NCI-H1436 (cell line): ENCODE measurements at regions not wholly inside any gene's neighbourhood (a gene's known extent, or its start where the extent isn't known, plus 50 kb on each side); places are given as distances from the start of the nearest gene placed in this dataset.
"Not testable (repeated sequence)": the region's sequence is repeated elsewhere in the genome, so short reads cannot be mapped to it uniquely, and the experiment has no call there.

Experiments
- DNase-seq: peaks from one replicate; lab custom pipeline; 2025; lab: John Stamatoyannopoulos, UW

DNA sequence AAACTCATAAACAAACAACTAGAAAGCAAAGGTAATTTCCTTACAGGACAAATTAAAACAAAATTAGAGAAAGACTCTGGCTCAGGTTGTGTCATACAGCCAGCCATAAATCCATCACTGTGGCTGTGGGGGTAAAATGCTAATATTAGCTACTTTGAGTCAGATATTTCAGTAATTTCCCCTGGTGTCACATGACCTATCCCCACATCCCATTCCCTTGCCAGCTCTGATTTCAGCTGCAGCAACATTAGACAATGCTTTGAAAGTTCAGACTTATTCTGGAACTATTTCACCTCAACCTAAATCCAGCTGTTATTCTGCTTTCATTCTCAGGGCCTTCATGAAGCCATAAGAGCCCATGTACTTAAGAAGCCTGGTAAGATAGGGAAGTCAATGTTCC lies 55.3 kb downstream of the RPL10L start:
- no peak for DNase-seq

DNA sequence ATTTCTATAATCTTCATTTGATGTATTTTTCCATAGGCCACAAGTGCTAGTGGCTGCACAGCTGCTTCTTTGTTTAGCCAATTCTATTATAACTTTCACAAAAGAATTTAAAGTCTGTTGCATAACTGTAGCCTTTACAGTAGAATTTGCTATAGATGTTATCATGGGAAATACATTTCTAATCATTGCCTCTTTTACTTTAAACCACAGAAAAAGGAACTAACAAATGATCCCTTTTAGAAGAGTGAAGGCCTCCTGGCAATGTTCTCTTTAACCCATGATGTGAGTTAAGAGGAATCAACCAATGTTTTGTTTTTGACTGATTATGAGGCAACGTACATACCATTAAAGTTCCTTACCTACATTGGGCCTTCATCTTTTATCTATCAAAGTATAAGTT lies 68.8 kb downstream of the RPL10L start:
- no peak for DNase-seq

DNA sequence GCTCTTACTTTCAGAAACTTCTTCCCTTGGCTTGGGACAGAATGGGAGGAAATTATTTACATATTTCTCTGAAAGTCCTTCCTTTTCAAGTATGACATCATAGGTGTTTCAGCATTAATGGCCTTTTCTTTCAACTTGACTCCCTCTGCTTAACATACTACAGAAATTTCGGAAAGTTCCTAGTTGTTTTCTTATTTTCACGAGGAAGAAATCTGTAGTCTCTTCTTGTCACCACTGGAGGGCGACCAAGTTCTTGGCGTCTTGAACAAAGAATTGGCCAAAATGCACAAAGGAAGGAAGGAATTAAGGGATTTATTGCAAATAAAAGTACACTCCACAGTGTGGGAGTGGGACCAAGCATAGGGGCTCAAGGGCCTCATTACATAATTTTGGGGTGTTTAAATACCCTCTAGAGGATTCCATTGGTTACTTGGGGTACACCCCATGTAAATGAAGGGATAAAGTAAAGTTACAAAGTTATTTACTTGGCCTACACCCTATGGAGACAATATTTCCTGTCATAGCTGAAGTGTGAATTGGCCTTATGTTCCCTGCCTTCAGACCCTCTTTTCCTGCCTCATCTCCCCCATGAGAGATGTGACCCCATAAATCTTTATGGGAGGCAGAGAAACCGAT lies 70.4 kb downstream of the RPL10L start:
- peak; percentile 13 for DNase-seq

DNA sequence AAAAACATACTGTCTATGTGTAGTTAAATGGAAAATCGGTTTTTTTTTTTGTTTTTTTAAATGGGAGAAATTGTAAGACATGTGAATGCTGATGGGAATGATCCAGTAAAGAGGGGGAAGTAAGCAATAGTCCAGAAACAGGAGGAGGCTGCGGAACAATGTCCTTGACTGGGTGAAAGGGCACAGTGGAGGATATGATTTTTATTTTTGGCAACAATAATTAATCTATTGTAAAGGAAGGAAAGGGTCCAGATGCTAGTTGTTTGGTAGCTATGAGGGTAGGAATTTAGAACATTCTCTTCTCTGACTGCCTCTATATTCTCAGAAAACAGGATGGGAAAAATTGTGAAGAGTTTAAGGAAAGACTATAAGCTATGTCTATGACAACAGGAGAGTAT lies 76.6 kb downstream of the RPL10L start:
- no peak for DNase-seq

DNA sequence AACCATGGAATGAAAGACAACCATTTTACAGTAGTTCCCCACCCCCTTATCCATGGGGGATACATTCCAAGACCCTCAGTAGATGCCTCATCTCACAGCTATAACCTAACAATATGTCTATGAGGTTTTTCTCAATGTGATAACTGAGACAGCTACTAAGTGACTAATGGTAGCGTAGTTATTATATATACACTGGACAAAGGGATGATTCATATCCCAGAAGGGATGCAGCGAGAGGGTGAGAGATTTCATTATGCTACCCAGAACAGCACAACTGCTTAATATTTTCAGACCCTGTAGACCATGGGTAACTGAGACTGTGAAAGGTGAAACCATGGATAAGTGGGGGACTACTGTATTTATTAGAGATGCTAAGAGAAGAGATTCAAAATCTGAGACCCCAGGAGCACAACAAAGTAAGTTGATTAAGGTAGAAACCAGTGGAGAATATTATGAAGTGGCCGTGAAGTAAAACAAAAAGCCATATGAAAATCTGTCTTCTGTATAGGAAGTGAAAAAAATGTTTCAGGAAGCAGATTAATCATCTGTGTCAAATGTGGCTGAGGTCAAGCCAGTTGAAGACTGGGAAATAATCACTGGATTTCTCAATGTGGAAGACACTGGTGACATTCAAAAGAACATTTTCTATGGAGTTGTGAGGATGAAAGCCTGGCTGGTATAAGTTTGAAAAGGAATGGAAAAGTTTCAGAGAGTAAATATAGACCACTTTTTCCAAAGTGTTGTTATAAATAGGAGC lies 77.2 kb downstream of the RPL10L start:
- DNase-seq: no peak

DNA sequence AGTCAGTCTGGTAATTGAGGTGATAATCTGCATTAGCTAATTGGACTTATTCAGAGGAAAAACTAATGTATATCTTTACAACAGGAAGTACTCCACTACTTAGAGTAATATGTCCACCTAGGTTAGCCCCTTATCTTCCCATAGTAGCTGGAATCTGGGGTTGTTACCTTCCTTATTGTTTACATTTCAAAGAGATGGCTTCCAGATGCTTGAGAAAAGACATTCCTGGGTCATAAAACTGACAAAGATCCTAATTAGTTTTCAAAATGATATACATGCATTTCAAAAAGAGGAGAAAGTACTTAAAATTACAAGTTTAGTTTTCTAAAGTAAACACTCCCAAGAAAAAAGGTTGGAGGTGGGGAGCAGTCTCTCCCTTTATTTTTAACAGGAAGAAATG lies 78.1 kb downstream of the RPL10L start:
- no peak for DNase-seq

DNA sequence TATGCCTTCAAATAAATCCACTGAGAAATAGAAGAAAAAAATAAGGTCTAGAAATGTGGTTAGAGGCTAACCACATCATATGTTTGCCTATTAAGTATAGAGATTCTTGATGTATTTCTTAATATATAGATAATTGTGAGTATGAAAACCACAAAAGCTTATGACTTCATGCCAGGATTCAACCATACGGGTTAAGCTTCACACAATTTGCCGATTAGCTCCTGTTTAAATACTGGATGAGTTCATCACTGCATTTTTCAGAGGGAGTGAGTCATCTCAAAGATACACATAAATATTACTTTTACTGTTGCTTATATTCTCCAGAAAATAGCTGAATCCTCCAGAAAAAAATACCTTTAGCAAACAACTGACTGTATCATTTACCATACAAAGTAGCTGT lies 79.6 kb downstream of the RPL10L start:
- no peak for DNase-seq

DNA sequence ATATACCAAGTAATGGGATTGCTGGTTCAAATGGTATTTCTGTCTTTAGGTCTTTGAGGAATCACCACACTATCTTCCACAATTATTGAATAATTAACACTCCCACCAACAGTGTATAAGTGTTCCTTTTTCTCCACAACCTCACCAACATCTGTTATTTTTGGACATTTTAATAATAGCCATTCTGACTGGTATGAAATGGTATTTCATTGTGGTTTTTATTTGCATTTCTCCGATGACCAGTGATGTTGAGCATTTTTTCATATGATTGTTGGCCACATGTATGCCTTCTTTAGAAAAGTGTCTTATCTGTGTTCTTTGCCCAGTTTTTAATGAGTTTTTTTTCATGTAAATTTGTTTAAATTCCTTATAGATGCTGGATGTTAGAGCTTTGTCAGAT lies 83.4 kb downstream of the RPL10L start:
- DNase-seq: not testable (repeated sequence)

DNA sequence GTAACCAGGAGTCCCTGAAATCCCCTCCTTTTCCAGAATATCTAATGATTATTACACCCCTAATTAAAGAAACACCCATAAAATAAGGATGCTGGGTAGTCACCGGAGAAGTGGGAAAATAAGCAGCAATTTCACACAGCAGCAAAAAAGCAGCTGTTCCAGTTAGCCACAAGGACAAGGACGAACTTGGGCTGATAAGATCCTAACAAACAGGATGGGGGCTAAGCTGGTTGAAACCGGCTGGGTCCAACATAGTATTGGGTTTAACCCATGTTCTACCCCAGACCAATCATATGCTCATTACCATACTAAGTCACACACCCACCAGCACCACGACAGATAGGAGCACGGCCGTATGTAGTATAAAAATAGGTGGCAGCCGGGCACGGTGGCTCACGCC lies 100.7 kb downstream of the RPL10L start:
- no peak for DNase-seq

DNA sequence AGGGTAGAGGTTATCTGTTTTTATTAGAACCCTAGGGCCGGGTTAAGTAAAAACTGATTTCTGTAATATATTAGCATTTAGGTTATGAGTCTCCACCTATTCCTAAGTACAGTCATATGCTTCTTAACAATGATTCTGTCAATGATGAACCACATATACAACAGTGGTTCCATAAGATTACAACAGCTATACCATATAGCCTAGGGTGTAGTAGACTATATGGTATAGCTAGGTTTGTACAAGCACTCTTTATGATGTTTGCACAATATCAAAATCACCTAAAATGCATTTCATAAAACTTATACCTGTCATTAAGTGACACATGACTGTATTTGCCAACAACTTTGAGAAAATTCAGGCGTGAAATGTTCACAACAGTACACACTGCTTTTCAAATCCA lies 110.6 kb downstream of the RPL10L start:
- no peak for DNase-seq

DNA sequence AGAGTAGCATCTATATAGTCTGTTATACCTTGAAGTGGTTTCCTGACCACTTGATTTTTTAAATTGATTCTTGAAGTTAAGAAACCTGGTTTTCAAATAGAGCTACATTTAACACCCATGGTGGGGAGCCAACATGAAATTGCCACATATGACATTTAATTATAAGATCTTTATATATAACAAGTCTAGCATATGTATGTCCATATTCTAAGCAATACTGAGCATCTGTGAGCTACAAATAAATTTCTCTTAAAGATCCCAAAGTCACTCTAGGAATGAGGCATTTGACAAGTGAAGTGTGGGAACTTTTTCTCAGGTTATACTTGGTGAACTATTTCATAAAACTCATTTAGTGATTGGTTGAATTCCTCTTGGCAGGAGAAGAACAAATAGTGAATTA lies 132.5 kb downstream of the RPL10L start:
- DNase-seq: no peak

DNA sequence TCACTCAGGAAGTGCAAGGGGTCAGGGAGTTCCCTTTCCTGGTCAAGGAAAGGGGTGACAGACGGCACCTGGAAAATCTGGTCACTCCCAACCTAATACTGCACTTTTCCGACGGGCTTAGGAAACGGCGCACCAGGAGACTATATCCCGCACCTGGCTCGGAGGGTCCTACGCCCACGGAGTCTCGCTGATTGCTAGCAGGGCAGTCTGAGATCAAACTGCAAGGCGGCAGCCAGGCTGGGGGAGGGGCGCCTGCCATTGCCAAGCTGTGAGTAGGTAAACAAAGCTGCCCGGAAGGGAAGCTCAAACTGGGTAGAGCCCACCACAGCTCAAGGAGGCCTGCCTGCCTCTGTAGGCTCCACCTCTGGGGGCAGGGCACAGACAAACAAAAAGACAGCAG lies 142.8 kb downstream of the RPL10L start:
- not testable (repeated sequence) for DNase-seq

DNA sequence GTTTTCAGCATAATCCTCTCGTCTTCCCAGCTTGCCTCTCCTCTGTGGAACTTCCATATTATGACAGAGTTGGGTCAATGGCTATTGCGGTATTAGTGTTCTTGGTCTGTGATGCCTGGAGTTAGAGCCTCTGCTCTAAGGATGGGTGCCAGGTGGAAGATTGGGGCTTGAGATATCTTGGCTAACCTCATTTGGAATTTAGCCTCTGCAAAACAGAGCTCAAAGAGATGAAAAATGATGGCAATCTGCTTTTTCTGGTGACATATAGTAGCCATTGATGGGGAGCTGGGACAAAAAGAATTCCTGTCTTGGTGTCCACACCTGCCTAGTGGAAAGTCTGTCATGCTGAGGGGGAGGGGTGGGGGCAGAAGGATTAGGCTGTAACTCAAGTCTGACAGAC lies 152.1 kb downstream of the RPL10L start:
- no peak for DNase-seq

DNA sequence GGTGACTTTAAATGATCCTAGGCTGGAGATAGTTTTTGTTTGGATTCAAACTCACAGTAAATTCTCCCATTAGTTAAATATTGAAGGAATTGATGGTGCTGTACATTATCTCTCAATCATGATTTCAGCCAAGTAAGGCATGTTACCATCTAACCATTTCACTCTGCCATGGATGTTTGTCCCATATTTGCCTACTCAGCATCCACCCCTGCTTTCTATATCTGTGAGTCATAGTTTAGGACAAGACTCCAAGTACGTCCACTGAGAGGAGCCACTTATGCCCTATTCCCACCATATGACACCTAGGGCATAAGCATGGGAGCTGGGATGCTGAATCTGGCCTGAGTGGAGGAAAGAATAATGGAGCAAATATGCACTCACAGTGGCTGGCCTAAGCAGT lies 155.2 kb downstream of the RPL10L start:
- no peak for DNase-seq

DNA sequence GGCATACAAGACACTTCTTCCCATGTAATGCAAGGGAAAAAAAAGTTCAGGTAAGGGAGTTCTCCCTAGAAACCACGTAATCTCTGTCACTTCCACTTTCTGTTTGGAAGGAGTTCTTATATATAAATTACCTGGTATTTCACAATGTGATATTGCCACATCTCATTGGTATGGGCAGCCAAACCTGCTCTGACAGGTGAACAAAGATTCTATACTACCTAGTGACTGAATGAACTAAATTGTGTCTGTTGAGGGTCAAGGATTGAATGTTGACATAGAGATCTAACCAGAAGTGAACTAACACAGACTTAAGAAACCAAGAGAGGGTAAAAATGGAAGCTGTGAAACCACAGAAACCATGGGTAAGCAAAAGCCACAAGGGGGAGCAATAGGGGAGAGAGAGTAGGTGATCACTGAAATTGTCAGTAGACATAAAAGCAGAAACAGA lies 161.3 kb downstream of the RPL10L start:
- DNase-seq: peak; percentile 41

DNA sequence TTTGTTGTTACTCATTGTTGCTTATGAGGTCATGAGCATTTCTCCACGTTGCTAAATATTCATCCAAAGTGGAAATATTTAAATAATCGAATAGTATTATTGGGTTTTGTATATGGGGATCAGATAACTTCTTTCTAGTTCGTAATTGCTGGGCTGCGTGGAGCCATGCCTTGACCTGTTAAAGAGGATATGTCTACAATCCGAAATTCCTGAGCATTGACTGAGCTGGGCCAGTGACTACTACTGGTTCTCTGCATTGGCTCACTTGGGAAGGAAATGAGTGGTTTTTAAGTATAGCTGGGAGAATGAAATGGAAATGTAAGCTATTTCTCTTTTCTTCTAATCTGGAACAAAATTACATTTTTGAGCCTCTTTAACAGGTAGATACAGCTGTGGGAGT lies 163.2 kb downstream of the RPL10L start:
- DNase-seq: no peak

DNA sequence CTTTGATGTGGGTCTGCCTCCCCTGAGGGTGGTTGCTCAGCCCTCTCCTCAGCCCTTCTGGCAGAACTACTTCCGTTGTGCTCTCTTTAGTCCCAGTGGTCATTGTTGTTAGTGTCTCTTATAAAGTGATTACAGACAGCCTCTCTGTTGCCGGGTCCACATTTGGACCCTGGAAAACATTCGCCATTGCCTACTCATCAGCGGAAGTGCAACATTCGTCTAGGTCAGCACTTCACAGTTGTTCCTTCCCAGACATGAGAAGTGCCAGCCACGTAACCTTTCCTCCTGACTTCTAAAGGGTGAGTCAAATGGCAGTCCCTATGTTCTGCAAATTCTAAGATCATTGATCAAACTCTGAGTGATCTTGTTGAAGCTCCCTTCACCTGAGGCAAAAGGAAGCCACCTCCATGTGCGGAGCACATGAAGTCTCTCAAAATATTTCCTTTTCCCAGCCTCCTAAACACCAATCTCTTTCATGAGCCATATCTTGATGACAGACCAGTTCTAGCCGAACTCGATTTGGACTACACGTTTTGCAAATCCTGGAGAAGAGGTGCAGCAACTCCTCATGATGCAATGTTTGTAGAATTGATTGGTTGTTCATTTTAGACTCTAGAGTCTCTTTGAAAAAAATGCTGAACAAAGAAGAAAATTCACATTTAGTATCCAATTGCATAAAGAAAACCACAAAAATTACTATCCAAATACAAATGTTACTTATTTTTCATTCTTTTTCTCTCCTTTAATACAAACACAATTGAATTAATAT lies 163.8 kb downstream of the RPL10L start:
- no peak for DNase-seq

DNA sequence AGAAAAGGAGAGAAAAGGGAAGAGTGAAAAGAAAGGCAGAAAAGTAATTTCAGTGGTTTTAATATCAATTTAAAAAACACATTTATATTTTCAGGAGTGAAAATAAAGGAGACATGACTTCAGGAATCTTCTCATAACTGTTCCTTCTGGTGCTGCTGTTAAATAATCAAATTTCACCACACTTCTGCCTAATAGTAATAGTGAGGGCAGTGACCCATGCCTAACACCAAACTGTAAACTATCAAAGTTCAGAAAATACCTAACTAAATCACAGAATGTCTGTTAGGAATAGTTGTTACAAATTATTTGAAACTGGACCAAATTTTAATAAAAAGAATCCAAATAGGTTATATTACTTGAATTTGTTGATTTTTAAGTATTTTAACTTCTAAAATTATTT lies 169.4 kb downstream of the RPL10L start:
- no peak for DNase-seq

DNA sequence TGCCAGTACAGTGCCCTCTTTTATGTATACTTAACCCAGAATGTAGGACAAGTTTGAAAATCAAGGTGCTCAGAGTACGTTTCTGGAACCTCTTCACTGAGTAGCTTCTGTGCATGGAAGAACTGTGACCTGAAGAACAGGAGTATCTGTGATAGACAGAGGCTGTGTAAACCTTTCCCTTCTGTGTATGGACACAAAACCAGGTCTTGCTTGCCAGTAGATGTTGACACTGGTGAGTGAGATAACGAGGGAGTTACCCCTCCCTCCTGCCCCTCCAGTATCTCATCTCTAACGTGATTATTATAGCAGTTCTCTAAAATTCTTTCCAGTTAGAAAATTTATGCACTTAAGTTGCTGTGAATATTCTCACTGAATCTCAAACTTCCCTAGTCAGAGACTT lies 170.8 kb downstream of the RPL10L start:
- DNase-seq: no peak

DNA sequence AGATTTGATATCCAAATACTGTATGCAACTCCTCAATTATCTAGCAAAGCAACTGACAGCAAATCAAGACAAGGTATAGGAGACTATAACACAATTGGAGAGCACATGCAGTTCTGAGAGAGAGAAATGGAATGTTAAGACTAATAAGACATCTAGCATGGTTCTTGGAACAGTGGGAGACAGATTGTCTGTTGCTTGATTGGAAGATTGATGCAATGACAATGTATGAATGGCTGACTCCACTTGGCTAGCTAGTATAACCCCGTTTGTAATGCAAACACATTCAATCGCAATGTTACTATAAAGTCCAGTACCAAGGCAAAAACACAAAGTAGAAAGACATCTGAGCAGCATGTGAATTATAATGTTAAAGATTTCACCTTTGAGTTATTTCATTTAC lies 179.3 kb downstream of the RPL10L start:
- DNase-seq: no peak

DNA sequence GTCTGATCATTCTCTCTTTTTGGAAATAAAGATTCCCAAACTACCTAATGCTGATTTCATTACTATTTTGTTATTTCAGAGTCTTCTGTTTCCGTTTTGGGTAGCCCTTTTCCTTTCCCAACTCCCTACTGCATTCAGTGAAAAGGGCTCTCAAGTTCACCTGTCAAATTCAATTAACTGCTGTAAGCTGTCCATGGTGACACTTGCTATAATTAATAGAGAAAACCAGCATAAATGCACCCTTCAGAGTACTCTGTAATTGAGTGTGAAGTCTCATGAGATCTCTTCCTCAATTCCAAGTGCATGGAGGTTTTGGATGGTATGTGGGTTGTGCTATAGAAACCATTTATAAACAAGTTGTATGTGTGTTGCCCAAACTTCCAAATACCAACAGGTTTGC lies 187.2 kb downstream of the RPL10L start:
- DNase-seq: no peak

DNA sequence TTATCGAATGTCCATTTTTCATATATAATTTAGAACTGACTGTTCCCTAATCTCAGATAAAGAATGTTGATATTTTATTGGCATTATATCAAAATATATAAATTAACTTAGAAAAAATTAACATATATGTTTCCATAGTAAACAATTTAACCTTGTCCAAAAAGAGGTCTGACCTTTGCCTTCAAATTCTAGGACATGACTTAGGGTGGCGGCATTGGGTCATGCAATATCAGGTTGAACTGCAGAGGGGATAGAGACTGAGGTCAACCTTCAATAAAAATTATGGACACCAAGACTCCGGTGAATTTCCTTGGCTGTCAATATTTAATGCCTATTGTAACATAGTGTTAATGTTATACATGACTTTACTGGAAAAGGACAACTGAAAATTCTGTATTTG lies 199.8 kb downstream of the RPL10L start:
- no peak for DNase-seq

DNA sequence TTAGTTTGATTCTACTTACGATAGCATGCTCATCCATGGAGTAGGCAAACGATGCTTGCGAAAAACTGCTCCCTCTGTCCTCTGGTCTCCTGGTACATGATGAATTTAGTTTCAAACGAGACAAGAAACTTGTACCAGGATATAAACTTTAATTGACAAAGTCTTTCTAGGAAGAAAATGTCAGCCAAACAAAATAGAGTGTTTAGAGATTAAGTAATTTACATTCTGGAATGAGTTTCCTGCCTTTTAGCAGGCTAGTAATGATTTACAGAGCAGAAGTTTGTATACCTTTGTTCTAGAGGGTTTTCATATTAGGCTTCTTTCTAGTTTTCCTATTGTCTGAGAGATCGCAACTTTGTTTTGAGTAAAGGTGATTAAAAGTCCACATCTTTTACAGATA lies 206.9 kb downstream of the RPL10L start:
- DNase-seq: no peak
